MM.1S (cell line): ENCODE measurements at regions not wholly inside any gene's neighbourhood (a gene's known extent, or its start where the extent isn't known, plus 50 kb on each side); places are given as distances from the start of the nearest gene placed in this dataset.

Experiments used
- DNase-seq: peaks from one replicate; pipeline ENCODE4 v3.0.0-alpha.2; 2015
- H2AFZ ChIP-seq: fragments of 300-600 bp; sonication (generic); 2 replicates; pipeline ENCODE4 v1.6.0; 2016; ENCODE audit warnings: antibody characterized with exemption, low read length
- H3F3A ChIP-seq: fragments of 300-600 bp; sonication (generic); 2 replicates; pipeline ENCODE4 v1.6.1; 2016; ENCODE audit warnings: mild to moderate bottlenecking, antibody characterized with exemption, low read length, moderate library complexity, mixed read lengths; ENCODE audit not compliant: insufficient read depth
- H3K27ac ChIP-seq: fragments of 300-600 bp; sonication (generic); 2 replicates; pipeline ENCODE4 v1.5.1; 2016; ENCODE audit warnings: mild to moderate bottlenecking, low read length
- H3K27me3 ChIP-seq: fragments of 300-600 bp; sonication (generic); replicated peaks from 2 replicates; pipeline ENCODE4 v1.6.0; 2016; ENCODE audit warnings: low read length; ENCODE audit not compliant: insufficient read depth
- H3K36me3 ChIP-seq: fragments of 300-600 bp; sonication (generic); replicated peaks from 2 replicates; pipeline ENCODE4 v1.6.1; 2016; ENCODE audit warnings: mild to moderate bottlenecking, low read length, mixed read lengths; ENCODE audit not compliant: insufficient read depth
- H3K4me1 ChIP-seq: fragments of 300-600 bp; sonication (generic); 2 replicates; pipeline ENCODE4 v1.6.1; 2016; ENCODE audit warnings: low read length, mixed read lengths
- H3K4me2 ChIP-seq: fragments of 300-600 bp; sonication (generic); 2 replicates; pipeline ENCODE4 v1.6.0; 2016; ENCODE audit warnings: low read depth, low read length
- H3K4me3 ChIP-seq: fragments of 300-600 bp; sonication (generic); 2 replicates; pipeline ENCODE4 v1.5.1; 2016; ENCODE audit warnings: low read length, mixed read lengths
- H3K79me2 ChIP-seq: fragments of 300-600 bp; sonication (generic); 2 replicates; pipeline ENCODE4 v1.6.1; 2016; ENCODE audit warnings: mixed run types, low read length, mixed read lengths
- H3K9ac ChIP-seq: fragments of 300-600 bp; sonication (generic); 2 replicates; pipeline ENCODE4 v1.6.1; 2016; ENCODE audit warnings: low read length, mixed read lengths
- H3K9me2 ChIP-seq: fragments of 300-600 bp; sonication (generic); replicated peaks from 2 replicates; pipeline ENCODE4 v1.6.1; 2016; ENCODE audit warnings: mild to moderate bottlenecking, low read length, mixed read lengths; ENCODE audit not compliant: insufficient read depth
- H3K9me3 ChIP-seq: fragments of 300-600 bp; sonication (generic); replicated peaks from 2 replicates; pipeline ENCODE4 v1.6.1; 2016; ENCODE audit warnings: mild to moderate bottlenecking, low read length, mixed read lengths; ENCODE audit not compliant: insufficient read depth
- H4K20me1 ChIP-seq: fragments of 300-600 bp; sonication (generic); 2 replicates; pipeline ENCODE4 v1.6.1; 2016; ENCODE audit warnings: mild to moderate bottlenecking, low read length, moderate library complexity, mixed read lengths; ENCODE audit not compliant: insufficient read depth
- EZH2 ChIP-seq: fragments of 300-600 bp; sonication (generic); optimal IDR thresholded peaks from 2 replicates; pipeline ENCODE3; 2017; ENCODE audit warnings: low read depth, mild to moderate bottlenecking, antibody characterized with exemption, low read length, mixed read lengths
- EZH2phosphoT487 ChIP-seq: fragments of 300-600 bp; sonication (generic); IDR thresholded peaks from 2 replicates; pipeline ENCODE4 v1.6.1; 2018; ENCODE audit warnings: antibody characterized with exemption, low read length
- TF ChIP-seq, protein P1 (sequence below): fragments of 300-600 bp; sonication (generic); IDR thresholded peaks from 2 replicates; pipeline ENCODE4 v1.5.1; 2016; ENCODE audit warnings: antibody characterized with exemption, low read length, mixed read lengths

DNA sequence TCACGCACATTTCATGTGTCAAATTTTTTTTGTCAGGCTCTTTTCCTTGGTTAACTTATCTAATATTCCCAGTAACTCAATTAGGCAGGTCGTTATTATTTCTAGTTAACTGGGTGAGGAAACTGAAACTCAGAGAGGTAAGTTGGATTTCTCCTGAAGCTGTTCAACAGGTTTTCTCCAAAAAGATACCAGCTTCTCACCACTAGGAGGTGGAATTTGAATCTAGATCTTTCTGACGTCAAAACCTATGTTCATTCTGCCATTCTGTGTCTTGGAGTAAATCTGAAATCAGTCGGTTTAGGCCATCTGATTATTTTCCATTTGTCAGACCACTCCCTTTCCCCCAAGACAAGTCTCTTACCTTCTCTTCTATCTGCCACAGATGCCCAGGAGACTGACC lies 572.9 kb downstream of the ACTL7B start:
- Histone ChIP-seq H4K20me1 (no peaks in the 10 kb centered on the region), H3K9me2 (no peaks in the 10 kb centered on the region), H3K27me3 (no peaks in the 10 kb centered on the region), H2AFZ (no peak overlapping the region), H3K79me2 (no peaks in the 10 kb centered on the region), H3F3A (no peaks in the 10 kb centered on the region), H3K9ac (no peak overlapping the region), H3K36me3 (no peaks in the 10 kb centered on the region), H3K4me3 (no peak overlapping the region), H3K4me1 (no peaks in the 10 kb centered on the region), H3K27ac (no peak overlapping the region), H3K9me3 (no peaks in the 10 kb centered on the region), H3K4me2 (no peak overlapping the region)
- TF ChIP-seq, protein P1, sequence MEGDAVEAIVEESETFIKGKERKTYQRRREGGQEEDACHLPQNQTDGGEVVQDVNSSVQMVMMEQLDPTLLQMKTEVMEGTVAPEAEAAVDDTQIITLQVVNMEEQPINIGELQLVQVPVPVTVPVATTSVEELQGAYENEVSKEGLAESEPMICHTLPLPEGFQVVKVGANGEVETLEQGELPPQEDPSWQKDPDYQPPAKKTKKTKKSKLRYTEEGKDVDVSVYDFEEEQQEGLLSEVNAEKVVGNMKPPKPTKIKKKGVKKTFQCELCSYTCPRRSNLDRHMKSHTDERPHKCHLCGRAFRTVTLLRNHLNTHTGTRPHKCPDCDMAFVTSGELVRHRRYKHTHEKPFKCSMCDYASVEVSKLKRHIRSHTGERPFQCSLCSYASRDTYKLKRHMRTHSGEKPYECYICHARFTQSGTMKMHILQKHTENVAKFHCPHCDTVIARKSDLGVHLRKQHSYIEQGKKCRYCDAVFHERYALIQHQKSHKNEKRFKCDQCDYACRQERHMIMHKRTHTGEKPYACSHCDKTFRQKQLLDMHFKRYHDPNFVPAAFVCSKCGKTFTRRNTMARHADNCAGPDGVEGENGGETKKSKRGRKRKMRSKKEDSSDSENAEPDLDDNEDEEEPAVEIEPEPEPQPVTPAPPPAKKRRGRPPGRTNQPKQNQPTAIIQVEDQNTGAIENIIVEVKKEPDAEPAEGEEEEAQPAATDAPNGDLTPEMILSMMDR: no peak; the same call in 1 of the 2 replicates
- TF ChIP-seq EZH2 (no peak), EZH2phosphoT487 (no peak)
- DNase-seq: no peak

- H2AFZ ChIP-seq: no peak overlapping the region
- H4K20me1 ChIP-seq: no peaks in the 10 kb centered on the region
- H3K9me3 ChIP-seq: no peaks in the 10 kb centered on the region
- H3K79me2 ChIP-seq: no peaks in the 10 kb centered on the region
- no peaks in the 10 kb centered on the region for H3F3A ChIP-seq
- no peaks in the 10 kb centered on the region for H3K27me3 ChIP-seq
- TF ChIP-seq, protein P1: no peak
- TF ChIP-seq EZH2phosphoT487: no peak
- TF ChIP-seq EZH2: no peak
- H3K4me3 ChIP-seq: no peak overlapping the region
- H3K9me2 ChIP-seq: no peaks in the 10 kb centered on the region
- H3K27ac ChIP-seq: no peak overlapping the region
- H3K4me1 ChIP-seq: no peaks in the 10 kb centered on the region
- H3K4me2 ChIP-seq: no peak overlapping the region
- H3K36me3 ChIP-seq: no peaks in the 10 kb centered on the region
- H3K9ac ChIP-seq: no peak overlapping the region
- no peak for DNase-seq
These were observed 574.1 kb downstream of the ACTL7B start for GRCh38 chr9:108281696-108282095.

DNA sequence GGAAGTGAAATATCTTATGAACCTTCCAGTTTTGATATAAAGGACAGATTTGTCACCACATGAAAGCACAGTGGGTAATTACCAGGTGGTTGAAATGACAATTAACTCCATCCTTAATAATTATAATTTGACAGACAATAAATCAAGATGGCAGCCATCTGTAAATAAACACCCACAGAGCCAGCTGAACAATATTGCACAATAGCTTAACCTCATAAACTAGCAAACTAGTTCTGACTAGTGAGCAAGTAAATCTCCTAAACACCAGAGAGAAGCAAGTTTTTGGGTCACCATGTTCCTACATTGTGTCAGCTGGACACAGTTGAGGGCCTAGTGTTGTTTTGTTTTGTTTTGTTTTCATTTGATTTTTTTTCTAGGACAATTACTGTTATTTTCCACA lies 577.4 kb downstream of the ACTL7B start:
- Histone ChIP-seq H3K9ac (no peak overlapping the region), H3K9me3 (no peaks in the 10 kb centered on the region)
- DNase-seq: no peak

More for the DNA sequence above, 577.4 kb downstream of the ACTL7B start:
- no peaks in the 10 kb centered on the region for H3F3A ChIP-seq
- H3K36me3 ChIP-seq: no peaks in the 10 kb centered on the region
- H3K4me3 ChIP-seq: no peak overlapping the region
- H3K27me3 ChIP-seq: no peaks in the 10 kb centered on the region
- H3K79me2 ChIP-seq: no peaks in the 10 kb centered on the region
- H3K4me1 ChIP-seq: peaks cover under 1% of the 10 kb centered on the region; the same call in 1 of the 2 replicates
- H3K27ac ChIP-seq: no peak overlapping the region
- H2AFZ ChIP-seq: no peak overlapping the region
- H4K20me1 ChIP-seq: no peaks in the 10 kb centered on the region
- TF ChIP-seq, protein P1: no peak
- no peak for TF ChIP-seq EZH2phosphoT487
- no peak for TF ChIP-seq EZH2
- no peaks in the 10 kb centered on the region for H3K9me2 ChIP-seq
- no peak overlapping the region for H3K4me2 ChIP-seq
